PC-9 (cell line): ENCODE measurements at regions not wholly inside any gene's neighbourhood (a gene's known extent, or its start where the extent isn't known, plus 50 kb on each side); places are given as distances from the start of the nearest gene placed in this dataset.

Experiments used
- BruUV-seq: library from RNA; stranded (reverse); fragments of 400-500 nt; replicated peaks from 2 replicates; lab custom pipeline; 2021; lab: Mats Ljungman, UMichigan
- CTCF ChIA-PET: fragments of 300-600 bp; sonication (Branson Sonifier 250); formaldehyde crosslinking; loops from one replicate; lab custom pipeline; 2022; ENCODE audit warnings: antibody characterized with exemption; lab: Charles Lee
- POLR2A ChIA-PET: fragments of 300-600 bp; sonication (Branson Sonifier 250); formaldehyde crosslinking; loops from one replicate; lab custom pipeline; 2022; ENCODE audit warnings: antibody characterized with exemption; ENCODE audit not compliant: unreplicated experiment; lab: Charles Lee
- DNase-seq, 2 experiments: peaks; one replicate each; pipeline versions ENCODE4 v3.0.0 to v3.0.0-alpha.2; 2015 to 2022; ENCODE audit warnings: mixed read lengths in 1 of 2
- H2AFZ ChIP-seq: fragments of 200-600 bp; sonication (generic); 2 replicates; pipeline ENCODE4 v1.8.1; 2017; ENCODE audit warnings: antibody characterized with exemption
- H3F3A ChIP-seq: fragments of 200-600 bp; sonication (generic); 2 replicates; pipeline ENCODE4 v1.8.1; 2017; ENCODE audit warnings: antibody characterized with exemption, mild to moderate bottlenecking, low read depth; ENCODE audit not compliant: insufficient read depth
- H3K27ac ChIP-seq: fragments of 200-600 bp; sonication (generic); 2 replicates; pipeline ENCODE4 v1.6.1; 2016; ENCODE audit warnings: mixed run types
- H3K27me3 ChIP-seq: fragments of 200-600 bp; sonication (generic); 2 replicates; pipeline ENCODE4 v1.6.1; 2016; ENCODE audit warnings: low read depth, mixed run types; ENCODE audit not compliant: insufficient read depth
- H3K36me3 ChIP-seq: fragments of 200-600 bp; sonication (generic); 2 replicates; pipeline ENCODE4 v1.6.1; 2016; ENCODE audit warnings: low read depth, mixed run types
- H3K4me1 ChIP-seq: fragments of 200-600 bp; sonication (generic); replicated peaks from 2 replicates; pipeline ENCODE4 v1.6.1; 2016; ENCODE audit warnings: mixed run types; ENCODE audit not compliant: insufficient read depth
- H3K4me2 ChIP-seq: fragments of 200-600 bp; sonication (generic); 2 replicates; pipeline ENCODE4 v1.6.1; 2017; ENCODE audit warnings: mixed run types
- H3K4me3 ChIP-seq: fragments of 200-600 bp; sonication (generic); 2 replicates; pipeline ENCODE4 v1.6.1; 2016; ENCODE audit warnings: mixed run types
- H3K79me2 ChIP-seq: fragments of 200-600 bp; sonication (generic); 2 replicates; pipeline ENCODE4 v1.6.1; 2017; ENCODE audit warnings: low read depth, mixed run types
- H3K9me2 ChIP-seq: fragments of 200-600 bp; sonication (generic); 2 replicates; pipeline ENCODE4 v1.8.1; 2017; ENCODE audit warnings: mild to moderate bottlenecking; ENCODE audit not compliant: insufficient read depth
- H3K9me3 ChIP-seq: fragments of 200-600 bp; sonication (generic); 2 replicates; pipeline ENCODE4 v1.8.1; 2016; ENCODE audit warnings: low read depth; ENCODE audit not compliant: insufficient read depth
- H4K20me1 ChIP-seq: fragments of 200-600 bp; sonication (generic); 2 replicates; pipeline ENCODE4 v1.8.1; 2017; ENCODE audit not compliant: insufficient read depth
- CTCF ChIP-seq: fragments of 200-600 bp; sonication (generic); conservative IDR thresholded peaks from 2 replicates; pipeline ENCODE4 v1.6.1; 2017; ENCODE audit warnings: mixed run types, antibody characterized with exemption, mild to moderate bottlenecking, moderate library complexity
- EZH2 ChIP-seq: fragments of 200-600 bp; sonication (generic); IDR thresholded peaks from 2 replicates; pipeline ENCODE4 v1.8.0; 2017; ENCODE audit warnings: antibody characterized with exemption, low read depth
- intact Hi-C: fragments of 100-400 bp; cut with micrococcal nuclease; formaldehyde crosslinking; loops from one replicate; pipeline ENCODE4 v1.10.0; 2022; ENCODE audit not compliant: unreplicated experiment

- no TSS peak for BruUV-seq
- ChIA-PET CTCF (no interaction called here), POLR2A (no interaction called here)
- no peaks in the 10 kb centered on the region for H3K9me2 ChIP-seq
- no peaks in the 10 kb centered on the region for H3K4me1 ChIP-seq
- H3K27me3 ChIP-seq, result no peaks in the 10 kb centered on the region
- TF ChIP-seq CTCF (no peak), EZH2 (no peak)
- no peak overlapping the region for H3K4me3 ChIP-seq
- no peak overlapping the region for H2AFZ ChIP-seq
- no peaks in the 10 kb centered on the region for H4K20me1 ChIP-seq
- no peaks in the 10 kb centered on the region for H3K9me3 ChIP-seq
- H3K27ac ChIP-seq, result no peak overlapping the region
- DNase-seq, result no peak
- no peaks in the 10 kb centered on the region for H3K36me3 ChIP-seq
- intact Hi-C loops, result no loop called here
- no peak overlapping the region for H3K4me2 ChIP-seq
- H3K79me2 ChIP-seq, result no peaks in the 10 kb centered on the region
- no peaks in the 10 kb centered on the region for H3F3A ChIP-seq
Measured at GRCh38 chr4:151983854-151984253, 223.0 kb upstream of the GATB start.

- Histone ChIP-seq H3K4me1 (no peaks in the 10 kb centered on the region), H3K9me2 (no peaks in the 10 kb centered on the region), H4K20me1 (no peaks in the 10 kb centered on the region), H3K36me3 (no peaks in the 10 kb centered on the region), H3K4me2 (no peak overlapping the region), H3K9me3 (no peaks in the 10 kb centered on the region), H3F3A (no peaks in the 10 kb centered on the region), H3K79me2 (no peaks in the 10 kb centered on the region), H3K27me3 (no peaks in the 10 kb centered on the region), H3K4me3 (no peak overlapping the region), H2AFZ (no peak overlapping the region), H3K27ac (no peak overlapping the region)
- intact Hi-C loops, result no loop called here
- no peak for TF ChIP-seq CTCF
- TF ChIP-seq EZH2, result no peak
- no peak for DNase-seq
- POLR2A ChIA-PET, result no interaction called here
- CTCF ChIA-PET, result no interaction called here
- no TSS peak for BruUV-seq
Measured at GRCh38 chr4:151979819-151980218, 219.0 kb upstream of the GATB start.

GRCh38 chr4:151968643-151969042 is 207.8 kb upstream of the GATB start:
- POLR2A ChIA-PET, result no interaction called here
- no peak overlapping the region for H2AFZ ChIP-seq
- H3F3A ChIP-seq, result no peaks in the 10 kb centered on the region
- DNase-seq, result no peak
- H3K79me2 ChIP-seq, result no peaks in the 10 kb centered on the region
- H3K4me1 ChIP-seq, result no peaks in the 10 kb centered on the region
- H3K36me3 ChIP-seq, result no peaks in the 10 kb centered on the region
- CTCF ChIA-PET, result no interaction called here
- no TSS peak for BruUV-seq
- no peaks in the 10 kb centered on the region for H3K9me2 ChIP-seq
- H3K27ac ChIP-seq, result no peak overlapping the region
- no peaks in the 10 kb centered on the region for H3K9me3 ChIP-seq
- H3K4me3 ChIP-seq, result no peak overlapping the region
- intact Hi-C loops, result no loop called here
- TF ChIP-seq CTCF (no peak), EZH2 (no peak)
- H3K27me3 ChIP-seq, result no peaks in the 10 kb centered on the region
- no peak overlapping the region for H3K4me2 ChIP-seq
- no peaks in the 10 kb centered on the region for H4K20me1 ChIP-seq
